ENCODE measurements at regions not wholly inside any gene's neighbourhood (a gene's known extent, or its start where the extent isn't known, plus 50 kb on each side); places are given as distances from the start of the nearest gene placed in this dataset.
"Not testable (repeated sequence)": the region's sequence is repeated elsewhere in the genome, so short reads cannot be mapped to it uniquely, and the experiment has no call there.

GRCh38 chr5:125457617-125458016, 711.2 kb upstream of the ZNF608 start:
- Mint-ChIP-seq H3K4me3 (no peak overlapping the region), H3K27me3 (ENCODE audit: low read depth) (no peaks in the 10 kb centered on the region), H3K36me3 (peaks cover 6% of the 10 kb centered on the region), H3K9me3 (peaks cover 19% of the 10 kb centered on the region), H3K4me1 (peaks cover 20% of the 10 kb centered on the region), H3K27ac (no peak overlapping the region)
- no peak for TF ChIP-seq CTCF (IDR thresholded peaks at IDR 0.05; ENCODE audit: unreplicated experiment)
- no peak for DNase-seq (ENCODE audit: low spot score in 2 of 2, unreplicated experiment in 2 of 2)

GRCh38 chr5:125458949-125459348, 712.5 kb upstream of the ZNF608 start:
- peaks cover 26% of the 10 kb centered on the region for H3K4me1 Mint-ChIP-seq
- not testable (repeated sequence) for H3K36me3 Mint-ChIP-seq

GRCh38 chr5:125461641-125462072, 715.2 kb upstream of the ZNF608 start:
- no peak for DNase-seq (ENCODE audit: low spot score in 2 of 2, unreplicated experiment in 2 of 2)
- Mint-ChIP-seq H3K27ac (no peak overlapping the region), H3K9me3 (peaks cover 19% of the 10 kb centered on the region), H3K4me3 (no peak overlapping the region), H3K27me3 (ENCODE audit: low read depth) (no peaks in the 10 kb centered on the region), H3K4me1 (peaks cover 21% of the 10 kb centered on the region), H3K36me3 (peaks cover 6% of the 10 kb centered on the region)
- TF ChIP-seq CTCF (IDR thresholded peaks at IDR 0.05; ENCODE audit: unreplicated experiment), result no peak

More at GRCh38 chr5:125458949-125459348, 712.5 kb upstream of the ZNF608 start:
- not testable (repeated sequence) for H3K4me3 Mint-ChIP-seq; H3K27ac Mint-ChIP-seq; H3K27me3 Mint-ChIP-seq (ENCODE audit: low read depth); DNase-seq (ENCODE audit: low spot score in 2 of 2, unreplicated experiment in 2 of 2)
- peaks cover 19% of the 10 kb centered on the region for H3K9me3 Mint-ChIP-seq

GRCh38 chr5:125463466-125464092, 717.1 kb upstream of the ZNF608 start:
- H3K27me3 Mint-ChIP-seq (ENCODE audit: low read depth), result peaks cover 3% of the 10 kb centered on the region
- no peaks in the 10 kb centered on the region for H3K36me3 Mint-ChIP-seq
- peak overlapping the region; percentile 36 for H3K27ac Mint-ChIP-seq
- TF ChIP-seq CTCF (IDR thresholded peaks at IDR 0.05; ENCODE audit: unreplicated experiment), result no peak
- H3K4me3 Mint-ChIP-seq, result no peak overlapping the region
- no peak for DNase-seq (ENCODE audit: low spot score in 2 of 2, unreplicated experiment in 2 of 2)
- H3K9me3 Mint-ChIP-seq, result peaks cover 11% of the 10 kb centered on the region
- peaks cover 21% of the 10 kb centered on the region for H3K4me1 Mint-ChIP-seq

GRCh38 chr5:125464847-125465432, 718.5 kb upstream of the ZNF608 start:
- Mint-ChIP-seq H3K4me1 (peaks cover 21% of the 10 kb centered on the region), H3K27ac (no peak overlapping the region), H3K4me3 (no peak overlapping the region), H3K27me3 (ENCODE audit: low read depth) (peaks cover 3% of the 10 kb centered on the region), H3K9me3 (no peaks in the 10 kb centered on the region), H3K36me3 (no peaks in the 10 kb centered on the region)
- DNase-seq (ENCODE audit: low spot score in 2 of 2, unreplicated experiment in 2 of 2), result no peak
- no peak for TF ChIP-seq CTCF (IDR thresholded peaks at IDR 0.05; ENCODE audit: unreplicated experiment)

GRCh38 chr5:125465703-125466102, 719.3 kb upstream of the ZNF608 start:
- Mint-ChIP-seq H3K9me3 (no peaks in the 10 kb centered on the region), H3K27ac (no peak overlapping the region), H3K4me1 (peaks cover 20% of the 10 kb centered on the region), H3K27me3 (ENCODE audit: low read depth) (peaks cover 3% of the 10 kb centered on the region), H3K4me3 (no peak overlapping the region), H3K36me3 (no peaks in the 10 kb centered on the region)
- no peak for DNase-seq (ENCODE audit: low spot score in 2 of 2, unreplicated experiment in 2 of 2)
- TF ChIP-seq CTCF (IDR thresholded peaks at IDR 0.05; ENCODE audit: unreplicated experiment), result no peak
